B cell (primary cell): ENCODE measurements at regions not wholly inside any gene's neighbourhood (a gene's known extent, or its start where the extent isn't known, plus 50 kb on each side); places are given as distances from the start of the nearest gene placed in this dataset.

Experiments
- ATAC-seq: fragments of 200-7000 bp; cut with Tn5 transposase; one replicate; pipeline ENCODE4 v1.10.0; 2021; ENCODE audit warnings: low read depth, mild to moderate bottlenecking, moderate number of reproducible peaks, moderate library complexity
- CTCF ChIA-PET: fragments of 350-600 bp; sonication (Branson Sonifier 250); formaldehyde crosslinking; loops from one replicate; lab custom pipeline; 2021; ENCODE audit warnings: antibody characterized with exemption, inconsistent platforms; lab: Charles Lee
- POLR2A ChIA-PET: fragments of 350-600 bp; sonication (Branson Sonifier 250); formaldehyde crosslinking; loops from one replicate; lab custom pipeline; 2021; ENCODE audit warnings: antibody characterized with exemption; lab: Charles Lee
- DNase-seq: peaks from one replicate; pipeline ENCODE4 v3.0.0; 2013
- H2AFZ ChIP-seq: 2 replicates; pipeline ENCODE4 v1.6.1; 2012; ENCODE audit warnings: mild to moderate bottlenecking, low read depth, low read length; ENCODE audit not compliant: insufficient read depth, poor library complexity, severe bottlenecking
- H3K27ac ChIP-seq, 2 donors: 1 replicate in 1 of 2; 2 replicates in 1 of 2; pipeline ENCODE4 v1.5.1; 2012 to 2013; ENCODE audit warnings: low read length in 2 of 2, mild to moderate bottlenecking in 2 of 2, moderate library complexity in 1 of 2
- H3K27me3 ChIP-seq, 4 experiments: fragments of 200-600 bp in 1 of 4; sonication (generic) in 1 of 4; replicated peaks in 1 of 4; 1 replicate in 2 of 4; 2 replicates in 2 of 4; pipeline versions ENCODE4 v1.6.1 to v1.7.0; 2013 to 2016; ENCODE audit warnings: low read length in 3 of 4, mild to moderate bottlenecking in 2 of 4, mixed read lengths in 1 of 4, moderate library complexity in 1 of 4; ENCODE audit not compliant: insufficient read depth in 4 of 4, control insufficient read depth in 3 of 4; ENCODE audit errors: control extremely low read depth in 1 of 4
- H3K36me3 ChIP-seq, 2 experiments: replicated peaks in 1 of 2; 1 replicate in 1 of 2; 2 replicates in 1 of 2; pipeline versions ENCODE4 v1.6.1 to v1.7.1; 2013; ENCODE audit warnings: low read length in 1 of 2; ENCODE audit not compliant: insufficient read depth in 2 of 2, control insufficient read depth in 1 of 2; ENCODE audit errors: control extremely low read depth in 1 of 2, extremely low read depth in 1 of 2
- H3K4me1 ChIP-seq, 2 donors: fragments of 200-600 bp in 1 of 2; sonication (generic) in 1 of 2; 1 replicate in 1 of 2; 2 replicates in 1 of 2; pipeline versions ENCODE4 v1.5.1 to v1.6.1; 2013 to 2017; ENCODE audit warnings: low read length in 2 of 2; ENCODE audit not compliant: control insufficient read depth in 2 of 2, insufficient read depth in 2 of 2
- H3K4me2 ChIP-seq: replicated peaks from 2 replicates; pipeline ENCODE3; 2012; ENCODE audit warnings: mild to moderate bottlenecking, low read depth, low read length; ENCODE audit not compliant: poor library complexity, severe bottlenecking
- H3K4me3 ChIP-seq, 5 experiments: fragments of 200-600 bp in 1 of 5; sonication (generic) in 1 of 5; 1 replicate in 3 of 5; 2 replicates in 2 of 5; pipeline versions ENCODE4 v1.5.1 to v1.7.0; 2011 to 2016; ENCODE audit warnings: low read length in 4 of 5, mild to moderate bottlenecking in 4 of 5, low read depth in 2 of 5, control low read depth in 1 of 5, moderate library complexity in 1 of 5; ENCODE audit not compliant: insufficient read depth in 1 of 5; ENCODE audit errors: control extremely low read depth in 1 of 5, extremely low read depth in 1 of 5
- H3K79me2 ChIP-seq: fragments of 200-600 bp; sonication (generic); one replicate; pipeline ENCODE4 v1.6.0; 2016; ENCODE audit warnings: low read length; ENCODE audit not compliant: control insufficient read depth, insufficient read depth
- H3K9ac ChIP-seq: fragments of 200-600 bp; sonication (generic); 2 replicates; pipeline ENCODE4 v1.6.1; 2017; ENCODE audit warnings: mild to moderate bottlenecking, low read length, moderate library complexity
- H3K9me3 ChIP-seq, 3 donors: one replicate each; pipeline versions ENCODE4 v1.6.1 to v1.7.1; 2013; ENCODE audit warnings: low read length in 2 of 3; ENCODE audit not compliant: control insufficient read depth in 2 of 3, insufficient read depth in 1 of 3; ENCODE audit errors: control extremely low read depth in 1 of 3
- H4K20me1 ChIP-seq: 2 replicates; pipeline ENCODE4 v1.6.0; 2012; ENCODE audit warnings: mild to moderate bottlenecking, low read length; ENCODE audit not compliant: insufficient read depth, control insufficient read depth, poor library complexity, severe bottlenecking
- H3K27ac Mint-ChIP-seq: one replicate; pipeline ENCODE4 v1.8.0; 2021; ENCODE audit warnings: mixed read lengths
- H3K27me3 Mint-ChIP-seq: one replicate; pipeline ENCODE4 v1.8.0; 2021; ENCODE audit warnings: mixed read lengths
- H3K4me1 Mint-ChIP-seq: one replicate; pipeline ENCODE4 v1.8.0; 2021; ENCODE audit warnings: mixed read lengths
- H3K4me3 Mint-ChIP-seq: one replicate; pipeline ENCODE4 v1.8.0; 2021; ENCODE audit warnings: mixed read lengths
- H3K9me3 Mint-ChIP-seq: one replicate; pipeline ENCODE4 v1.8.0; 2022; ENCODE audit warnings: mixed read lengths; ENCODE audit not compliant: insufficient read depth
- EZH2 ChIP-seq: IDR thresholded peaks from 2 replicates; pipeline ENCODE4 v1.6.1; 2012; ENCODE audit warnings: borderline replicate concordance, low read depth, mild to moderate bottlenecking, moderate library complexity, low read length; ENCODE audit not compliant: insufficient read depth, poor library complexity, severe bottlenecking
- WGBS: methylation state at CpG from one replicate; pipeline ENCODE4 v1.1.5; 2013; ENCODE audit warnings: missing lambda C conversion rate; ENCODE audit not compliant: insufficient coverage; 5-methylcytosine and 5-hydroxymethylcytosine counted together
- intact Hi-C: fragments of 100-400 bp; cut with micrococcal nuclease; formaldehyde crosslinking; loops from one replicate; pipeline ENCODE4 v1.10.0; 2022
- TF ChIP-seq, protein P1 (sequence below): fragments of 200-600 bp; IDR thresholded peaks from one replicate; pipeline ENCODE4 v1.8.0; 2022; ENCODE audit warnings: antibody characterized with exemption, mild to moderate bottlenecking

DNA sequence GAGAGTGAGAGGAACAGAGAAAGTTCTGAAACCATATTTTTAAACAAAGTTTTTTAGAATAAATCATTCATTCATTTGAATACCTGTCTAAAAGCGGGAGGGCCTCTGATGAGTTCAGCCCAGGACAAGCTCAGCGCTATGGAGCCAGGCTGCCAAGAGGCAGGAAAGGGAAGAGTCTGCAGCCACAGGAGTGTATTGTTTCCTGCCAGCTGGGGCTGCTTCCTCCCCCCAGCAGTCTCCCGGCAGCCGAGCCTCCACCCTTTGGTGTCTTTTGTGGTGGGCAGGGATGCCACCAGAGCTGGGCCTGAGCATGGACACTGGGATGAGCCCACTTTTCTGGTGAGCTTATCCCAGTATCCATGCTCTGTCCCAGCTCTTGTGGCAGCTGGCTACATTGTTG is 199.5 kb upstream of the TPRG1 start:
- TF ChIP-seq EZH2 = no peak
- TF ChIP-seq, protein P1, sequence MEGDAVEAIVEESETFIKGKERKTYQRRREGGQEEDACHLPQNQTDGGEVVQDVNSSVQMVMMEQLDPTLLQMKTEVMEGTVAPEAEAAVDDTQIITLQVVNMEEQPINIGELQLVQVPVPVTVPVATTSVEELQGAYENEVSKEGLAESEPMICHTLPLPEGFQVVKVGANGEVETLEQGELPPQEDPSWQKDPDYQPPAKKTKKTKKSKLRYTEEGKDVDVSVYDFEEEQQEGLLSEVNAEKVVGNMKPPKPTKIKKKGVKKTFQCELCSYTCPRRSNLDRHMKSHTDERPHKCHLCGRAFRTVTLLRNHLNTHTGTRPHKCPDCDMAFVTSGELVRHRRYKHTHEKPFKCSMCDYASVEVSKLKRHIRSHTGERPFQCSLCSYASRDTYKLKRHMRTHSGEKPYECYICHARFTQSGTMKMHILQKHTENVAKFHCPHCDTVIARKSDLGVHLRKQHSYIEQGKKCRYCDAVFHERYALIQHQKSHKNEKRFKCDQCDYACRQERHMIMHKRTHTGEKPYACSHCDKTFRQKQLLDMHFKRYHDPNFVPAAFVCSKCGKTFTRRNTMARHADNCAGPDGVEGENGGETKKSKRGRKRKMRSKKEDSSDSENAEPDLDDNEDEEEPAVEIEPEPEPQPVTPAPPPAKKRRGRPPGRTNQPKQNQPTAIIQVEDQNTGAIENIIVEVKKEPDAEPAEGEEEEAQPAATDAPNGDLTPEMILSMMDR = no peak
- Mint-ChIP-seq H3K4me1 (no peaks in the 10 kb centered on the region), H3K9me3 (peaks cover 2% of the 10 kb centered on the region), H3K27ac (no peak overlapping the region), H3K4me3 (no peak overlapping the region), H3K27me3 (peaks cover 43% of the 10 kb centered on the region)
- Histone ChIP-seq H3K27me3 (peaks cover 0 to 19% (median 11%) of the 10 kb centered on the region in 4 experiments), H3K4me3 (no peak overlapping the region), H3K9ac (no peak overlapping the region), H2AFZ (no peak overlapping the region), H3K36me3 (no peaks in the 10 kb centered on the region), H3K4me1 (peaks cover 0 to 7% of the 10 kb centered on the region in 2 donors), H3K27ac (no peak overlapping the region), H3K79me2 (no peaks in the 10 kb centered on the region), H3K4me2 (no peak overlapping the region), H3K9me3 (no peaks in the 10 kb centered on the region), H4K20me1 (no peaks in the 10 kb centered on the region)
- WGBS = 6% methylated on average over 4 of the region's 4 CpGs
- ATAC-seq (no peak), DNase-seq (no peak)
- POLR2A ChIA-PET = no interaction called here
- intact Hi-C loops = no loop called here
- CTCF ChIA-PET = interaction anchor here (1.1 kb wide), 1 partner anchor 1233 kb away, joined by 3 read pairs; no protein-coding TSS in a partner anchor

DNA sequence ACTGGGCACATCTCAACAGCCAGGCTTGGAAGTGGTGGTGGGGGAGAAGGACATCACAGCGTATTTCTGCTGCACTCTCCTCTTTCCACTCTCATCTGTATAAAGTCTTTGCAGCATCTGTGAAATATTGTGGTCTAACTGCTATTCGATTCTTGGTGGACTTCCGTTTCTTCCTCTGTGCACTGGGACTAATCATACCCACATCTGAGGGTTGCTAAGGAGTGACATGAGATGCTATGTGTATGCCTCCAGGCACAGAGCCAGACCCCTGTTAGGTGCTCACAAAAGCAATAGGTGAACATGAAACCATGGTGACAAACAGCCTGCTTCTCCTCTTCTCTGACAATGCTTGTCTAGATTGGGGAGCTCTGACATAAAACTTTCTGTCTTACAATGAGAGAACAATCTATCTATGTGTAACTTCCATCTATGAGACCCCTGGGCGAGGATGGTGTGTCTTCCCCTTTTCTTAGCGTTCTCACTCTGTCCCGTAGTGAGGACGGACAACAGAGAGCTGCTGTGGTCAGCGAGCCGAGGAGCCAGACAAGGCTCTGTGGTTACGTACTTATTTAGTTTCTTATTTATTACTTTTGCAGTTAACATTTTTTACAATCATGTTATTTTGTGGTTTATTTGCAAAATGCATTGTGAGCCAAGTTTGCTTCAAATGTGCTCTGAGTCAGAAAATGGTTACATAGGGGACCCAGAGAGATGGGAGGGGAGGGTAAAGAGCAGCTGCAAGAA is 196.7 kb upstream of the TPRG1 start:
- no CpG with 5 or more reads among the region's 10 CpGs for WGBS
- ATAC-seq (no peak), DNase-seq (no peak)
- Histone ChIP-seq H2AFZ (peak overlapping the region; percentile 29), H3K79me2 (no peaks in the 10 kb centered on the region), H3K9ac (no peak overlapping the region), H3K27ac (no peak overlapping the region), H3K27me3 (peaks cover 0 to 19% (median 11%) of the 10 kb centered on the region in 4 experiments), H3K9me3 (no peaks in the 10 kb centered on the region), H3K36me3 (no peaks in the 10 kb centered on the region), H4K20me1 (no peaks in the 10 kb centered on the region), H3K4me2 (peak overlapping the region; percentile 9), H3K4me1 (peaks cover 0 to 7% of the 10 kb centered on the region in 2 donors), H3K4me3 (no peak overlapping the region)
- Mint-ChIP-seq H3K27ac (no peak overlapping the region), H3K9me3 (peaks cover 2% of the 10 kb centered on the region), H3K27me3 (peaks cover 47% of the 10 kb centered on the region), H3K4me3 (no peak overlapping the region), H3K4me1 (no peaks in the 10 kb centered on the region)
- intact Hi-C loops = no loop called here
- POLR2A ChIA-PET = no interaction called here
- CTCF ChIA-PET = interaction anchor here (0.8 to 1.4 kb wide), 2 partner anchors 986 to 1236 kb away, joined by 3 to 4 read pairs; no protein-coding TSS in a partner anchor
- TF ChIP-seq, protein P1 = no peak
- TF ChIP-seq EZH2 = no peak
